Adipocyte (in vitro differentiated cells): ENCODE measurements at regions not wholly inside any gene's neighbourhood (a gene's known extent, or its start where the extent isn't known, plus 50 kb on each side); places are given as distances from the start of the nearest gene placed in this dataset.

Experiments
- DNase-seq: peaks from one replicate; pipeline ENCODE4 v3.0.0-alpha.2; 2015; ENCODE audit warnings: low read depth
- H3K27me3 ChIP-seq: replicated peaks from 2 replicates; pipeline ENCODE4 v1.7.0; 2013; ENCODE audit warnings: mild to moderate bottlenecking, low read length, moderate library complexity; ENCODE audit not compliant: control insufficient read depth, insufficient read depth
- H3K36me3 ChIP-seq: 2 replicates; pipeline ENCODE4 v1.7.0; 2013; ENCODE audit warnings: low read length, mild to moderate bottlenecking, moderate library complexity; ENCODE audit not compliant: control insufficient read depth, insufficient read depth, severe bottlenecking
- H3K4me1 ChIP-seq: 2 replicates; pipeline ENCODE4 v1.7.0; 2013; ENCODE audit warnings: mild to moderate bottlenecking, low read length, moderate library complexity; ENCODE audit not compliant: control insufficient read depth, insufficient read depth
- H3K4me3 ChIP-seq: 2 replicates; pipeline ENCODE4 v1.7.0; 2013; ENCODE audit warnings: mild to moderate bottlenecking, low read length, moderate library complexity
- H3K9ac ChIP-seq: 2 replicates; pipeline ENCODE4 v1.7.0; 2013; ENCODE audit warnings: mild to moderate bottlenecking, low read length, moderate library complexity
- H3K9me3 ChIP-seq: 2 replicates; pipeline ENCODE4 v1.7.0; 2013; ENCODE audit warnings: mild to moderate bottlenecking, low read length, moderate library complexity; ENCODE audit not compliant: control insufficient read depth

DNA sequence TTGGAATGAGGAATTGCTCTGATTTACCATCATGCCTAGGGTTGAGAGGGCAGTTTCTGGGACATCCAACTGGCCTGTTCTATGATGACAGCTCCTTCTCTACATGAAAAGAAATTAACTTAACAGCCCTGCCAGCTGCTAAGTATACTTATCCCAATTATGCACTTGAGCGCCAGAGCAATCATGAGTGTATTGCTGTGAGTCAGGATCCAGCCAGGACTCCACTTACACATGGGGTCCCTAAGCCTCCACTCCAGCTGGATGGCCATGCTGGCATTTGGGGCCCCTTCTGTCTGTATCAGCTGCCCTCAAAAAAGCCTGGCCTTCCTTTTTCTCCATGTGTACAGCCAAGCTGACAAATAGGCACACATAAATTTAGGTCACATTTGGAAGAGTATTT lies 481.9 kb downstream of the TMX3 start:
- no peaks in the 10 kb centered on the region for H3K9me3 ChIP-seq
- H3K9ac ChIP-seq: no peak overlapping the region
- H3K27me3 ChIP-seq: no peaks in the 10 kb centered on the region
- no peaks in the 10 kb centered on the region for H3K36me3 ChIP-seq
- no peak overlapping the region for H3K4me3 ChIP-seq
- no peak for DNase-seq
- peaks cover 4% of the 10 kb centered on the region for H3K4me1 ChIP-seq

DNA sequence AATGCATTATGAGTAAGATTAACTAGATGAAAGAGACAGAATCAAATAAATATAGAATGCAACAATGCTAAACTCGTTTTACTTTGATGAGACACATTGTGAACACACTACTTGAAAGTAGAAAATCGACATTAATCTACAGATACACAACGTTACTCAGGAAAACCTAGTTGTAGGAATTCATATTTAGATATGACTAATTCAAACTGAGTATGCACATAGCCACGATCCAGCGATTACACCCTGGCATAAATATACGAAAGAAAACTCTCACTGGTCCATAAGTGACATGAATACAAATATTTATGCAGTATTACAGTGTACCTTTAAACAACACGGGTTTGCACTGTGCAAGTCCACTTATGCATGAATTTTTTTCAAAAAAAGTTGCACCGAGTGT lies 485.6 kb downstream of the TMX3 start:
- no peaks in the 10 kb centered on the region for H3K27me3 ChIP-seq
- no peak overlapping the region for H3K4me3 ChIP-seq
- H3K4me1 ChIP-seq: peaks cover 4% of the 10 kb centered on the region
- no peak for DNase-seq
- no peak overlapping the region for H3K9ac ChIP-seq
- no peaks in the 10 kb centered on the region for H3K9me3 ChIP-seq
- no peaks in the 10 kb centered on the region for H3K36me3 ChIP-seq

DNA sequence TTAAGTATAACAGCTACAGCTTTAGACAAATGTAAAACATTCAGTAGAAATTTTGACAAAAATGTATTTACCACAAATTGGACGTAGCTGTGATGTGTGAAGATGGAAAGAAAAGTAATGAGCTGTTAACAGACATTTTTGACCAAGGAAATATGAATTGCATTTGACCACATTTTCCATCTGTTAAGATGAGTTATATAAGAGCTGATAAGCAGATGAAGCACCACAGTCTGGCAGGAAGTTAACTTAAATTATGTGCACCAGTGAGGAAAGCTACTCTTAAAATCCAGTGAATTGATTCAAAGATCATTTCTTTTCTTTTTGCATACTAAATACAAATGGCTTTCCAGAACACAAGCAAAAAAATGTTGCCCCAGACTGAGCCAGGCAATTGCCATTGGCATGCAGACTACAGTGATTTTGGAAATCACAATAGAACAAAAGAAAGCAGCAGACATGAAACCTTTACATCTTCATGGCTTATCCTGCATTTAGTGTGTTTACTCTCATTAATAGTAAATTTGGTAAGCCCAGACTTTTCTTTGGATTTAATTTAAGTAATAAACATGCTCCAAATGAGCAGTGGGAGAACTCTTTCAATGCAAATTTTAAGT lies 493.7 kb downstream of the TMX3 start:
- Histone ChIP-seq H3K4me3 (no peak overlapping the region), H3K9ac (no peak overlapping the region), H3K9me3 (no peaks in the 10 kb centered on the region), H3K27me3 (no peaks in the 10 kb centered on the region), H3K36me3 (no peaks in the 10 kb centered on the region), H3K4me1 (peaks cover 19% of the 10 kb centered on the region)
- DNase-seq: no peak

DNA sequence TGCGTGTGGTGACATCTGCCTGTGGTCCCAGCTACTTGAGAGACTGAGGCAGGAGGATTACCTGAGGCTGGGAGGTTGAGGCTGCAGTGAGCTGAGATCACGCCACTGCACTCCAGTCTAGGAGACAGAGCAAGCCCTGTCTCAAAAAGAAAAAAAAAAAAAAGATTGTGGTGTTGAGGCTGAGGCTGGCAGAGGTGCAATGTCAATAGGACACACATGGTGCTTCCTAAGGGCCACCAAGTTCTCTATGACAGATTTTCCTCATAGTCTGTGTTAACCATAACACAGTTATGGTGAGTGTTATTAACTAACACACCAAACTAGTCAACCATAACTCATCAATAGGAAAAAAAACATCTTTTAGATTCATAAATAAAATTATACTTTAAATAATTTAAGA lies 494.4 kb downstream of the TMX3 start:
- Histone ChIP-seq H3K36me3 (no peaks in the 10 kb centered on the region), H3K4me1 (peaks cover 19% of the 10 kb centered on the region)

DNA sequence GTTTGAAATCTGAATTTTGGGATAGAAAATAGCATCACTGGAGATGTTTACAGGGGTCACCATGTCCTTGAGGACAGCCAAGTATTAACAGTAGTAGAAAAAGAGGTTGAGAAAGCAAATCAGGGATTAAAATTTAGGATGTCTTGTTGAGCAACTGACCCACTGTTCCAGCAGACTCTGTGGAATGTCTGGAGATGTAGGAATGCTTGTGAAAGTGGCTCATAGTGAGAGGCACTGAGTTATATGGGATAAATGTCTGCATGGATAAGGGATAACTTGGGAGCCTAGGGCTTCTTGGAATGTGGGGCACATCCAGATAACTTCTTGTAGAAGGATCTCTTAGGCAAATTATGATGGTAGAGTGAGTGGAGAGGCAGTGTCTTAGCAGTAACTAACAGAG lies 495.0 kb downstream of the TMX3 start:
- Histone ChIP-seq H3K9ac (no peak overlapping the region), H3K4me3 (no peak overlapping the region), H3K9me3 (no peaks in the 10 kb centered on the region), H3K27me3 (no peaks in the 10 kb centered on the region), H3K36me3 (no peaks in the 10 kb centered on the region), H3K4me1 (peaks cover 19% of the 10 kb centered on the region)
- peak; percentile 60 for DNase-seq

More for the DNA sequence above, 494.4 kb downstream of the TMX3 start:
- no peak overlapping the region for H3K4me3 ChIP-seq
- DNase-seq: no peak
- H3K9me3 ChIP-seq: no peaks in the 10 kb centered on the region
- no peaks in the 10 kb centered on the region for H3K27me3 ChIP-seq
- no peak overlapping the region for H3K9ac ChIP-seq

DNA sequence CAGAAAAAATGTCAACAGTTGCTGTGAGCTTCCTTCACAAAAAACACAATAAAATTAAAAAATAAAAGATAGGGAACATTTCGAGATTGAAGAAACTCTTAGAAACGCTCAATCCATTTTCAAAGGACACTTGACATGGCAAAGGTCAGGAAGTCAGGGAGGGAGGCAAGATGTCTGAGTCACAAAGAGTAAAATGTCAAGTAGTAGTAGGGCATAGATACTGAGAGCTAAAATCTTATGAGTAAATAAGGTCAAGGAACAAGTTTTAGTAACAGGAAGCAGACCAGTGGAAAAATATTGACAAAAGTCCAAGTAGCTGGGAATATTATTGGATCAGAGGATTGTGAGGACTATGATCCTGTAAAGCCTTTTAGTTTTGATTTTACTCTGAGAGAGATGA lies 495.6 kb downstream of the TMX3 start:
- Histone ChIP-seq H3K36me3 (no peaks in the 10 kb centered on the region), H3K27me3 (no peaks in the 10 kb centered on the region), H3K9me3 (no peaks in the 10 kb centered on the region), H3K4me1 (peaks cover 19% of the 10 kb centered on the region), H3K9ac (no peak overlapping the region), H3K4me3 (no peak overlapping the region)
- no peak for DNase-seq

DNA sequence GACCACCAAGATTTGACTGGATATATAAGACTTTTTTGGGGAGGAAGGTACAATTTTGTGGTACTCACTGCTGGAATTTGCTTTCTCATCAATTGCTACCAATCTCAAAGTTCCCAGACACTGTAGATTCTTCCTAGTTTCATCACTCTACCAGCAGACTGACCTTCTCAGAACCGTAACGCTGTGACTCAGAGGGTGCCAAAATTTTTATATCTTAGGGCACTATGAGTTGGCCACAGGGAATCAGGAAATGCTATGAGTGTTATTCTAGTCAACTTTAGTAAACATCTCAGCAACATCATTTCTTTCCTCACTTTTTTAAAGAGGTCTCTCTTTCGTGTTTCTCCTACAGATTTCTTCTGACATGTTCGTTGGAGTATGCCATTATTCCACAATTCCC lies 499.0 kb downstream of the TMX3 start:
- H3K4me1 ChIP-seq: peaks cover 19% of the 10 kb centered on the region
- DNase-seq: peak; percentile 73
- no peak overlapping the region for H3K9ac ChIP-seq
- no peaks in the 10 kb centered on the region for H3K27me3 ChIP-seq
- H3K36me3 ChIP-seq: no peaks in the 10 kb centered on the region
- no peak overlapping the region for H3K4me3 ChIP-seq
- no peaks in the 10 kb centered on the region for H3K9me3 ChIP-seq

DNA sequence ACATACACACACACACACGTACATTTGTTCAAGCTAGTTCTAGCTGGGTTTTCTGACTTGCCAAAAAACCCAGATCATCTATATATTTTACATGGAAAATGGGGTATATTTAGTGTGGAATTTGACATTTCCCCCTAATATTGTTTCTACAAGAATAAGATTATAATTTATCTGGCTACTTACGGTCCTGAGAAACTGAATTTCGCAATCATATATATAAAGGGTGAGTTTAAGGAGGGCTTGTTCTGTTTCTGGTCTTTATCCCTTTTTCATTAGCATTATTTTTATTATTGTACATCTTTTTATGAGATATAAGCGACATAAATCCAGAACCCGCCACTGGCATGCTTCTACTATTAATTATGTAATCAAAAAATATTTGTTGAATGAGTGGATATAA lies 528.9 kb downstream of the TMX3 start:
- no peak overlapping the region for H3K9ac ChIP-seq
- H3K9me3 ChIP-seq: no peaks in the 10 kb centered on the region
- H3K36me3 ChIP-seq: no peaks in the 10 kb centered on the region
- no peak overlapping the region for H3K4me3 ChIP-seq
- H3K4me1 ChIP-seq: peaks cover 20% of the 10 kb centered on the region
- no peaks in the 10 kb centered on the region for H3K27me3 ChIP-seq
- no peak for DNase-seq

DNA sequence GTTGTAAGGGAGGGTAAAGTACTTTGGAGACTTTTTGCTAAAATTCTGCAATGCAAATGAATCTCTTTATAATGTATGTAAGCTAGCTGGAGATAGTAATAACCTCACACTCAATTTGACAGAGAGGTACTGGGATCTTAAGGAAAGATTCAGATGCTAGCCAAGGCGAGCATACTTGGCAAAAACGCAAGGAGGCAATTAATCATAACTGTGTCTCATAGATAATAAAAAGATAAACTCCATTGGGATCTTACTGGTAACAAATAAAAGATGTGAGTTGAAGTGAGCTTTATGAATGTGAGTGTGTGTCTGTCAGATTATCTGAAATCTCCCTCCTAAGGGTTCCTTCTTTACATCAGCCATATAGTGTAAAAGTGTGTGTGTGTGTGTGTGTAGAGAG lies 533.0 kb downstream of the TMX3 start:
- peaks cover 39% of the 10 kb centered on the region for H3K4me1 ChIP-seq
- H3K9me3 ChIP-seq: no peaks in the 10 kb centered on the region
- H3K36me3 ChIP-seq: no peaks in the 10 kb centered on the region
- no peak overlapping the region for H3K9ac ChIP-seq
- H3K27me3 ChIP-seq: no peaks in the 10 kb centered on the region
- no peak overlapping the region for H3K4me3 ChIP-seq
- DNase-seq: no peak

DNA sequence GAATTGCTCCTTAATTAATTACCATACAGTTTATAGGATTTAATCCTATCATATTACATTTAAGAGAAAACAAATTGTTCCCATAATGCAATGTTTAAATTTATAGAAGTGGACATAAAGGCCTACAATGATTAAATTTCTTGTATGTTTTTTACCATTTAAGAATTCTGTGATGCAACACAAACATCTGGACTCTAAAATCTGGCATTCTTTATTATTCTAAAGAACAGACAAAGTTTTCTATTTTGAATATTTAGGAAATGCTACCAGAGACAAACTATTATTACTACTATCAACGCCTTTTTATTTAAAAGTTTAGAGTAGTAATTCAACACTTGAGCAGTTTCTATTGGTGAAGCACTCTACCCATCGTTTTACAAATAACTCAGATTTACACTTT lies 535.1 kb downstream of the TMX3 start:
- no peaks in the 10 kb centered on the region for H3K9me3 ChIP-seq
- no peak overlapping the region for H3K9ac ChIP-seq
- no peak overlapping the region for H3K4me3 ChIP-seq
- H3K4me1 ChIP-seq: peaks cover 39% of the 10 kb centered on the region
- peak; percentile 44 for DNase-seq
- H3K36me3 ChIP-seq: no peaks in the 10 kb centered on the region
- H3K27me3 ChIP-seq: no peaks in the 10 kb centered on the region

DNA sequence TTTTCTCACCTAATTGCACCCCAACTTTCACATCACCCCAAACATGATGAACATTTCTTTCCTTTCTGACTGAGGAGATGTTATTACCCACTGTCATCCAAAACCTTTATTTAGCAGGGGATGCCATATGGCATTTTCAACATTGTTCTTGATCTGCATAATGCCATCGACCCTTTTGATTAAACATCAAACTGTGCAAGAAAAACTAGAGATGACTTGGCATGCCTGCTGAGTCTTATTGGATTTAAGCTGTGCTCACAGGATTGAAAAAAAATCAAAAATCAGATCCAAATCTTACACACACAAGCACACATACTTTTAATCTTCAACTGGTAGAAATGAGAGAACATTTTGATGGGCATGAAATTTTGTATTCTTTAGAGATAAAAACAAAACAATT lies 536.0 kb downstream of the TMX3 start:
- Histone ChIP-seq H3K4me3 (no peak overlapping the region), H3K27me3 (no peaks in the 10 kb centered on the region), H3K4me1 (peaks cover 39% of the 10 kb centered on the region), H3K9ac (peak overlapping the region; percentile 28), H3K36me3 (no peaks in the 10 kb centered on the region), H3K9me3 (peaks cover 4% of the 10 kb centered on the region)
- DNase-seq: peak; percentile 42
